ENCODE measurements at regions not wholly inside any gene's neighbourhood (a gene's known extent, or its start where the extent isn't known, plus 50 kb on each side); places are given as distances from the start of the nearest gene placed in this dataset.

DNA sequence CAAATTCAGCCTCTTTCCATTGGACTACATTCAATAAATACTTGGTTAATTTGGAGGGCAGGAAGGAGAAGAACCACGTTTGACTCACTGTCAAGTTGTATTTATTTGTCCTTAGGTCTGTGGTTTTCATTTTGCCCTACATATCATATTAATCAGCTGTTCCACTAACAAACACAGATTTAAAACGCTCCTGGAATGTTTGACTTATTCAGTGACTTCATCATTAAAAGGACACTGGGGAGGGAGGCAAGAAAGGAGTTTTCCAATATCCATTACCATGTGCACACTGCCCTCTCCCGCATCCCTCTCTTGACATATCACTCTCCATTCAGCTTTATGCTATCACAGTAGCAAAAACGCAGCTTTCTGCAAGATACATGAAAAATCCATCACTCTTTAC lies 98.2 kb upstream of the C1orf87 start:
- no peak overlapping the region for H3K27ac ChIP-seq (ENCODE audit: insufficient read length, low read depth, low read length)
- no peak overlapping the region for H3K23ac ChIP-seq (ENCODE audit: insufficient read length, low read depth, low read length)
- H3K27me3 ChIP-seq (ENCODE audit: insufficient read depth, low read length), result no peaks in the 10 kb centered on the region
- no peak overlapping the region for H2AK5ac ChIP-seq (ENCODE audit: insufficient read length, low read length)
- H3K79me2 ChIP-seq (ENCODE audit: insufficient read depth, low read length), result no peaks in the 10 kb centered on the region
- Mint-ChIP-seq H3K36me3 (ENCODE audit: insufficient read depth in 1 of 3, low read depth in 3 of 3) (no peaks in the 10 kb centered on the region), H3K4me3 (no peak overlapping the region), H3K27ac (no peak overlapping the region), H3K9me3 (no peaks in the 10 kb centered on the region; a peak in 1 of 5 replicates), H3K27me3 (ENCODE audit: low read depth) (no peaks in the 10 kb centered on the region), H3K4me1 (peaks cover 0 to 5% of the 10 kb centered on the region in 2 experiments; a peak in 1 of 4 replicates)
- no peak overlapping the region for H4K5ac ChIP-seq (ENCODE audit: insufficient read length, low read depth, low read length)
- H2BK5ac ChIP-seq (ENCODE audit: insufficient read length, low read length), result no peak overlapping the region
- H2BK15ac ChIP-seq (ENCODE audit: low read depth, low read length), result no peak overlapping the region
- no peak overlapping the region for H2BK120ac ChIP-seq (ENCODE audit: low read depth, low read length, poor library complexity, severe bottlenecking)
- H4K20me1 ChIP-seq (ENCODE audit: control insufficient read depth, insufficient read depth, insufficient read length), result no peaks in the 10 kb centered on the region
- H3K4me2 ChIP-seq (ENCODE audit: insufficient read depth, insufficient read length, low read length), result no peak overlapping the region
- no peak overlapping the region for H2BK12ac ChIP-seq (ENCODE audit: insufficient read length, low read depth, low read length)
- no peak overlapping the region for H3K18ac ChIP-seq (ENCODE audit: insufficient read length, low read depth, low read length)
- H3K4me1 ChIP-seq (ENCODE audit: insufficient read depth, low read length), result no peaks in the 10 kb centered on the region
- H3K4ac ChIP-seq (ENCODE audit: low read depth, low read length), result no peak overlapping the region
- no peak overlapping the region for H3K9ac ChIP-seq (ENCODE audit: extremely low read depth, insufficient read length, low read length)
- no peak overlapping the region for H3K14ac ChIP-seq (ENCODE audit: insufficient read depth, low read length)
- no peak overlapping the region for H3K56ac ChIP-seq (ENCODE audit: insufficient read length, low read depth, low read length)
- WGBS (ENCODE audit: extremely low coverage, insufficient read length, low lambda C conversion rate), result no CpG with 5 or more reads among the region's 4 CpGs
- H3K79me1 ChIP-seq (ENCODE audit: insufficient read depth, low read depth, low read length, poor library complexity, severe bottlenecking), result no peaks in the 10 kb centered on the region
- H3K9me3 ChIP-seq (ENCODE audit: control insufficient read depth, low read depth, low read length), result no peaks in the 10 kb centered on the region
- no peak overlapping the region for H2BK20ac ChIP-seq (ENCODE audit: low read depth, low read length, poor library complexity, severe bottlenecking)
- no peak overlapping the region for H4K8ac ChIP-seq (replicated peaks; ENCODE audit: insufficient read length, low read depth, low read length)
- TF ChIP-seq CTCF (conservative IDR thresholded peaks at IDR 0.05), result no peak
- no peak overlapping the region for H2AFZ ChIP-seq (ENCODE audit: low read length)
- H4K91ac ChIP-seq (ENCODE audit: insufficient read length, low read depth, low read length), result no peak overlapping the region
- DNase-seq, result no peak
- no peak overlapping the region for H3T11ph ChIP-seq (ENCODE audit: low read length)
- no peaks in the 10 kb centered on the region for H3K23me2 ChIP-seq (ENCODE audit: insufficient read length, low read depth, low read length, poor library complexity, severe bottlenecking)
